ENCODE measurements at regions not wholly inside any gene's neighbourhood (a gene's known extent, or its start where the extent isn't known, plus 50 kb on each side); places are given as distances from the start of the nearest gene placed in this dataset.

DNA sequence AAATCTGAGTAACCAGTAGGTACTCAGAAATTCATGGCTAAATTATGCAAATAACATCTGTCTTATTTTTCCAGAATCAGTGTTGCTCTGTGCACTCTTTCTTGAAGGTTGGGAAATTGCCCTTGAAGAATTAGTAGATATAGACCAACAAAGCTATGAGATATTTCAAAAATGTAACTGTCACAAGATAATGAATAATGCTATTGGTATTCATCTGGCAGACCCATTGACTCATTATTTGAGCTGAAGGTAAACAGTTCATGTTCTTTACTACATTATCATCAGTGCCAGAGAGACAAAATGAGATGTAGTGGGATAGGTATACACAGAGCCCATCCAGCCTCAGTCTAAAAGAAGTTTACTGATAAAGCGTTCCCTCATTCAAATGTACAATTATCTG, 274.7 kb downstream of the CASP12 start:
- Histone ChIP-seq H3K27ac (no peak overlapping the region), H3K4me1 (no peaks in the 10 kb centered on the region), H3K9me3 (no peaks in the 10 kb centered on the region), H3K4me3 (no peak overlapping the region), H3K27me3 (no peaks in the 10 kb centered on the region), H3K36me3 (no peaks in the 10 kb centered on the region)
- TF ChIP-seq, protein P1, sequence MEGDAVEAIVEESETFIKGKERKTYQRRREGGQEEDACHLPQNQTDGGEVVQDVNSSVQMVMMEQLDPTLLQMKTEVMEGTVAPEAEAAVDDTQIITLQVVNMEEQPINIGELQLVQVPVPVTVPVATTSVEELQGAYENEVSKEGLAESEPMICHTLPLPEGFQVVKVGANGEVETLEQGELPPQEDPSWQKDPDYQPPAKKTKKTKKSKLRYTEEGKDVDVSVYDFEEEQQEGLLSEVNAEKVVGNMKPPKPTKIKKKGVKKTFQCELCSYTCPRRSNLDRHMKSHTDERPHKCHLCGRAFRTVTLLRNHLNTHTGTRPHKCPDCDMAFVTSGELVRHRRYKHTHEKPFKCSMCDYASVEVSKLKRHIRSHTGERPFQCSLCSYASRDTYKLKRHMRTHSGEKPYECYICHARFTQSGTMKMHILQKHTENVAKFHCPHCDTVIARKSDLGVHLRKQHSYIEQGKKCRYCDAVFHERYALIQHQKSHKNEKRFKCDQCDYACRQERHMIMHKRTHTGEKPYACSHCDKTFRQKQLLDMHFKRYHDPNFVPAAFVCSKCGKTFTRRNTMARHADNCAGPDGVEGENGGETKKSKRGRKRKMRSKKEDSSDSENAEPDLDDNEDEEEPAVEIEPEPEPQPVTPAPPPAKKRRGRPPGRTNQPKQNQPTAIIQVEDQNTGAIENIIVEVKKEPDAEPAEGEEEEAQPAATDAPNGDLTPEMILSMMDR (IDR thresholded peaks at IDR 0.05 in 4 of 5, conservative IDR thresholded peaks at IDR 0.05 in 1 of 5) = no peak
- intact Hi-C loops (cut with DNase I; ENCODE audit: low total_unique reads) = no loop called here
- in situ Hi-C loops (cut with MboI; ENCODE audit: low sequenced_read_pairs in 4 of 4) = no loop called here
- DNase-seq = no peak
- no peak for ATAC-seq

- no peak overlapping the region for H3K27ac ChIP-seq
- no peaks in the 10 kb centered on the region for H3K9me3 ChIP-seq
- no peaks in the 10 kb centered on the region for H3K27me3 ChIP-seq
- intact Hi-C loops (cut with DNase I; ENCODE audit: low total_unique reads) = no loop called here
- no peak for ATAC-seq
- H3K4me3 ChIP-seq = no peak overlapping the region
- TF ChIP-seq, protein P1 (IDR thresholded peaks at IDR 0.05 in 4 of 5, conservative IDR thresholded peaks at IDR 0.05 in 1 of 5) = no peak
- no peak for TF ChIP-seq POLR2A (IDR thresholded peaks at IDR 0.05)
- H3K36me3 ChIP-seq = no peaks in the 10 kb centered on the region
- no peak for DNase-seq
- in situ Hi-C loops (cut with MboI; ENCODE audit: low sequenced_read_pairs in 4 of 4) = no loop called here
- no peaks in the 10 kb centered on the region for H3K4me1 ChIP-seq
Observed at GRCh38 chr11:104620991-104621390, 277.3 kb downstream of the CASP12 start.

- Histone ChIP-seq H3K4me1 (no peaks in the 10 kb centered on the region), H3K4me3 (no peak overlapping the region), H3K27me3 (no peaks in the 10 kb centered on the region), H3K9me3 (no peaks in the 10 kb centered on the region), H3K36me3 (no peaks in the 10 kb centered on the region), H3K27ac (no peak overlapping the region)
- no peak for ATAC-seq
- DNase-seq = no peak
- intact Hi-C loops (cut with DNase I; ENCODE audit: low total_unique reads) = no loop called here
- TF ChIP-seq POLR2A (IDR thresholded peaks at IDR 0.05) = no peak
- TF ChIP-seq, protein P1 (IDR thresholded peaks at IDR 0.05 in 4 of 5, conservative IDR thresholded peaks at IDR 0.05 in 1 of 5) = no peak
- in situ Hi-C loops (cut with MboI; ENCODE audit: low sequenced_read_pairs in 4 of 4) = no loop called here
Observed at GRCh38 chr11:104619751-104620150, 278.5 kb downstream of the CASP12 start.

- ATAC-seq = no peak
- H3K36me3 ChIP-seq = no peaks in the 10 kb centered on the region
- H3K4me3 ChIP-seq = no peak overlapping the region
- no peaks in the 10 kb centered on the region for H3K9me3 ChIP-seq
- no peak overlapping the region for H3K27ac ChIP-seq
- no peak for DNase-seq
- no peak for TF ChIP-seq POLR2A (IDR thresholded peaks at IDR 0.05)
- TF ChIP-seq, protein P1 (IDR thresholded peaks at IDR 0.05 in 4 of 5, conservative IDR thresholded peaks at IDR 0.05 in 1 of 5) = no peak
- in situ Hi-C loops (cut with MboI; ENCODE audit: low sequenced_read_pairs in 4 of 4) = no loop called here
- no peaks in the 10 kb centered on the region for H3K27me3 ChIP-seq
- intact Hi-C loops (cut with DNase I; ENCODE audit: low total_unique reads) = no loop called here
- H3K4me1 ChIP-seq = no peaks in the 10 kb centered on the region
Observed at GRCh38 chr11:104618954-104619353, 279.3 kb downstream of the CASP12 start.

- Histone ChIP-seq H3K9me3 (no peaks in the 10 kb centered on the region), H3K36me3 (no peaks in the 10 kb centered on the region), H3K4me3 (no peak overlapping the region), H3K4me1 (no peaks in the 10 kb centered on the region), H3K27ac (no peak overlapping the region), H3K27me3 (no peaks in the 10 kb centered on the region)
- no peak for TF ChIP-seq POLR2A (IDR thresholded peaks at IDR 0.05)
- TF ChIP-seq, protein P1 (IDR thresholded peaks at IDR 0.05 in 4 of 5, conservative IDR thresholded peaks at IDR 0.05 in 1 of 5) = no peak
- ATAC-seq (no peak), DNase-seq (no peak)
- in situ Hi-C loops (cut with MboI; ENCODE audit: low sequenced_read_pairs in 4 of 4) (no loop called here), intact Hi-C loops (cut with DNase I; ENCODE audit: low total_unique reads) (no loop called here)
Observed at GRCh38 chr11:104614961-104615360, 283.3 kb downstream of the CASP12 start.
